GM12878 (cell line): ENCODE measurements at regions not wholly inside any gene's neighbourhood (a gene's known extent, or its start where the extent isn't known, plus 50 kb on each side); places are given as distances from the start of the nearest gene placed in this dataset.

Experiments used
- CREM ChIP-seq: IDR thresholded peaks from 2 replicates; pipeline ENCODE4 v1.6.1; 2014; ENCODE audit warnings: antibody characterized with exemption, low read depth
- CTCF ChIP-seq, 3 experiments: IDR thresholded peaks in 2 of 3; conservative IDR thresholded peaks in 1 of 3; 2 replicates each; pipeline ENCODE4 v1.5.1; 2011; ENCODE audit warnings: low read depth in 3 of 3, low read length in 3 of 3, mild to moderate bottlenecking in 3 of 3, control low read depth in 2 of 3, moderate library complexity in 2 of 3, inconsistent platforms in 1 of 3, mixed read lengths in 1 of 3; ENCODE audit not compliant: control insufficient read depth in 2 of 3, insufficient read depth in 1 of 3; ENCODE audit errors: extremely low read depth in 1 of 3
- E2F4 ChIP-seq: IDR thresholded peaks from 2 replicates; pipeline ENCODE4 v1.6.1; 2012; ENCODE audit warnings: low read depth, low read length, improper control_type of control experiment
- GABPA ChIP-seq: IDR thresholded peaks from 2 replicates; pipeline ENCODE4 v1.6.1; 2014; ENCODE audit warnings: antibody characterized with exemption, low read depth, mild to moderate bottlenecking, inconsistent platforms
- PAX8 ChIP-seq: fragments of 450-650 bp; IDR thresholded peaks from 2 replicates; pipeline ENCODE4 v1.6.1; 2017; ENCODE audit warnings: mild to moderate bottlenecking, moderate library complexity
- POLR2AphosphoS5 ChIP-seq: IDR thresholded peaks from 2 replicates; pipeline ENCODE4 v1.6.1; 2011; ENCODE audit warnings: mild to moderate bottlenecking, low read length, inconsistent platforms
- RAD51 ChIP-seq: fragments of 450-650 bp; IDR thresholded peaks from 2 replicates; pipeline ENCODE4 v1.6.1; 2016; ENCODE audit warnings: moderate library complexity, mild to moderate bottlenecking, inconsistent platforms

- TF ChIP-seq PAX8 (no peak), POLR2AphosphoS5 (no peak), CTCF (IDR thresholded peaks at IDR 0.05 in 2 of 3, conservative IDR thresholded peaks at IDR 0.05 in 1 of 3; ENCODE audit: control insufficient read depth in 2 of 3, extremely low read depth in 1 of 3, insufficient read depth in 1 of 3, low read depth in 3 of 3, low read length in 3 of 3) (no peak), CREM (no peak), GABPA (no peak), RAD51 (no peak), E2F4 (no peak)
Measured at GRCh38 chr11:86743223-86744118, 56.9 kb upstream of the PRSS23 start.
